LNCaP clone FGC (cell line): ENCODE measurements at regions not wholly inside any gene's neighbourhood (a gene's known extent, or its start where the extent isn't known, plus 50 kb on each side); places are given as distances from the start of the nearest gene placed in this dataset.
"Not testable (repeated sequence)": the region's sequence is repeated elsewhere in the genome, so short reads cannot be mapped to it uniquely, and the experiment has no call there.

Experiments used
- DNase-seq: peaks from one replicate; pipeline ENCODE4 v3.0.0-alpha.2; 2011; ENCODE audit warnings: low read depth
- H3K4me3 ChIP-seq: 2 replicates; pipeline ENCODE4 v1.5.1; 2011; ENCODE audit warnings: mild to moderate bottlenecking, low read depth, low read length, control low read depth
- TF ChIP-seq, protein P1 (sequence below): IDR thresholded peaks from 2 replicates; pipeline ENCODE4 v1.5.1; 2012; ENCODE audit warnings: mild to moderate bottlenecking; ENCODE audit not compliant: control insufficient read depth, insufficient read depth; ENCODE audit errors: extremely low read depth

DNA sequence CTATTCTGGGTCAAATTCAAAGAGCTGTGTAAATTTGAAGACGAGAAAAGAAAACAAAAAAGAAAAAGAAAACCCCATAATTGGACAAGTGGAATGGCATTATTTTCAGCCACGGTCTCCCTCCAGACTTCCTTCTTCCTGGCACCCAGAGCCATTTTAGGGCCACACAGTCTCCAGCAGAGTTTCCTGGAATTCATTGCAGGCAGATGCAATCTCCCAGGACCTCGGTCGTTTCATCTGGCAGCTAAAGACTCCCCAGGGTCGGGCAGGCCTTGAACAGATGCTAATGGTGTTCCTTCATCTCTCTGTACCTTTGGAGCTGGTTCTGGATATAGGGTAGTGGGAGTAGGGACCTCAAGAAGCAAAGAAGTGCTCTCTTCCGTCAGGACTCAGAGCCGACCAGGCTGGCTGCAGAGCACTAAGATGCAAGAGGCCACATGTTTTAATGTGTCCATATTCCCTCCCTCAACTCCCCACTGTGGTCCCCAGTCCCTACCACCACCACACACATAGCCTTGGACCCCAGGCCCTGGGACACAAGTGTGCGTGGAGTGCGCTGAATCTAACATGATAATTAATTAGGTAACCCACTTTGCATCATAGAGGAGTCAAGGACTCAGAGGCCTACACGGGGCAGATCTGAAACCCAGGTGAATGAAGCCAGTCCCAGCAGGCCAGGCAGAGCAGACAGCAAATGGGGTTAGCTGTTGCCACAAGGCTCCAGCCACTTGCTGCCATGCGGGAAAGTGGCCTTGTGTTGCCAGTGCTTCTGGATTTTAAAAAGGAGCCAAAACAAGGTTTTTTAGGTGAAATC is 109.3 kb upstream of the ATL2 start:
- H3K4me3 ChIP-seq: no peak overlapping the region
- no peak for DNase-seq
- TF ChIP-seq, protein P1, sequence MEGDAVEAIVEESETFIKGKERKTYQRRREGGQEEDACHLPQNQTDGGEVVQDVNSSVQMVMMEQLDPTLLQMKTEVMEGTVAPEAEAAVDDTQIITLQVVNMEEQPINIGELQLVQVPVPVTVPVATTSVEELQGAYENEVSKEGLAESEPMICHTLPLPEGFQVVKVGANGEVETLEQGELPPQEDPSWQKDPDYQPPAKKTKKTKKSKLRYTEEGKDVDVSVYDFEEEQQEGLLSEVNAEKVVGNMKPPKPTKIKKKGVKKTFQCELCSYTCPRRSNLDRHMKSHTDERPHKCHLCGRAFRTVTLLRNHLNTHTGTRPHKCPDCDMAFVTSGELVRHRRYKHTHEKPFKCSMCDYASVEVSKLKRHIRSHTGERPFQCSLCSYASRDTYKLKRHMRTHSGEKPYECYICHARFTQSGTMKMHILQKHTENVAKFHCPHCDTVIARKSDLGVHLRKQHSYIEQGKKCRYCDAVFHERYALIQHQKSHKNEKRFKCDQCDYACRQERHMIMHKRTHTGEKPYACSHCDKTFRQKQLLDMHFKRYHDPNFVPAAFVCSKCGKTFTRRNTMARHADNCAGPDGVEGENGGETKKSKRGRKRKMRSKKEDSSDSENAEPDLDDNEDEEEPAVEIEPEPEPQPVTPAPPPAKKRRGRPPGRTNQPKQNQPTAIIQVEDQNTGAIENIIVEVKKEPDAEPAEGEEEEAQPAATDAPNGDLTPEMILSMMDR: no peak

GRCh38 chr2:38485734-38486133 is 108.7 kb upstream of the ATL2 start:
- DNase-seq: no peak
- H3K4me3 ChIP-seq: no peak overlapping the region
- TF ChIP-seq, protein P1: no peak

DNA sequence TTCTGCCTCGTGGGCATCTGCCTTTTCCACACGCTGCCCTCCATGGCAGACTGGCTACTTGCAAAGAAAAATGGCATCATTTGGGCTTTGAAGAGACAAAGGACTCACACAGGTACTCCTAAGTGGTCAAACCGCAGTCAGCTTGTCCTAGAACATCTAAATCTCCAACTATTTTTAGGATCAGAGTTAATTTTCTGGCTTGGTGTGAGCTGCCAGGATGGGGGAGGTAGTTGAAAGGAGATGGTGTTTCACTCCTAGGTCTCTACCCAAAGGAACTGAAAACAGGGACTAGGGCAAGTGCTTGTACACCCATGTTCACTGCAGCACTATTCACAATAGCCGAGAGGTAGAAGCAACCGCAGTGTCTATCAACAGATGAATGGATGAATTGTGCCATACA is 107.9 kb upstream of the ATL2 start:
- DNase-seq: no peak
- TF ChIP-seq, protein P1: no peak
- H3K4me3 ChIP-seq: no peak overlapping the region

DNA sequence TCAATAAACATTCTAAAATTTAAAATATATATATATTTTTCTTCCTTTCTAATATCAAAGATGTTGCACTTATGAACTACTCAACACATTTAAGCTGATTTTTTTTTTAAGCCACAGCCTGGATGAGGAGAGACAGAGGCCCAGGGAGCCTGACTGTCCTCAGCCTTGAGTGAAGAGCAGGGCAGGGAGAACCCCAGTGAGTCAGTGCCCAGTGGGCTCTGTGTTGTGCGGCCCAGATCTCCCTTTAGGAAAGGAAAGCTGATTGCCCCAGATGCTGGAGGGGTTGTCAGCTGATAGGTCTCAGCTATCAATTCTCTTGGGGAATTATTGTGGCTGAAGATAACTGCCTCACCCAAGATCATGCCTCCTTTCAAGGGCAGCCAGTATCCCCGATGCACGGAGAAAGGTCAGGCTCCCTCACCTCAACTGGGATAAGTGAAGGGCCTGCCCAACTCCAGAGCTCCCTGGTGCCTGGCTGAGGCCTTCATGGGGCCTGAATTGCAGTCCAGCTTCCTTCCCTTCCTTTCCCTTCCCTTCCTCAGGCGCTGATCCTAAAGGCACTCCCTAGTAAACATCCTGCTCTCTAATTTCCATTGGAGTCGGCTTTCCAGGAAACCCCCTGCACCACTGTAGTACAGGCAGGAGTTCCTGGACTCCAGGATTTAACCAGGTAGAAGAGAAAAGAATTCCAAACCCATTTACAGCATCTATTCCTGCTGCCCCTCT is 106.9 kb upstream of the ATL2 start:
- TF ChIP-seq, protein P1: no peak
- DNase-seq: no peak
- no peak overlapping the region for H3K4me3 ChIP-seq

DNA sequence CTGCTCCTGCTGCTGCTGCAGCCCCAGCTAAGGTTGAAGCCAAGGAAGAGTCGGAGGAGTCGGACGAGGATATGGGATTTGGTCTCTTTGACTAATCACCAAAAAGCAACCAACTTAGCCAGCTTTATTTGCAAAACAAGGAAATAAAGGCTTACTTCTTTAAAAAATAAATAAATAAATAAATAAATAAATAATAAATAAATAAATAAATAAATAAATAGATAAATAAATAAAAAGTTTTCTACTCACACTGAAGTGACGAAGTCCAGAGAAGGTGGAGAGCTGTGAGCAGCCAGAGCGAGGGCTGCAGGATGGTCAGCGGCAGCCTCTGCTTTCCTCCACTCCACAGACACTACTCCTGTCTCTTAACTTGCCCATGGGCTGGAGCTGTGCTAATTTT is 105.6 kb upstream of the ATL2 start:
- DNase-seq, H3K4me3 ChIP-seq: not testable (repeated sequence)

- no peak for DNase-seq
- H3K4me3 ChIP-seq: no peak overlapping the region
- TF ChIP-seq, protein P1: no peak
Measured at GRCh38 chr2:38480617-38481016, 103.5 kb upstream of the ATL2 start.

GRCh38 chr2:38477006-38477405 is 99.9 kb upstream of the ATL2 start:
- H3K4me3 ChIP-seq: no peak overlapping the region
- DNase-seq: no peak
- TF ChIP-seq, protein P1: no peak
